ENCODE measurements at regions not wholly inside any gene's neighbourhood (a gene's known extent, or its start where the extent isn't known, plus 50 kb on each side); places are given as distances from the start of the nearest gene placed in this dataset.

DNA sequence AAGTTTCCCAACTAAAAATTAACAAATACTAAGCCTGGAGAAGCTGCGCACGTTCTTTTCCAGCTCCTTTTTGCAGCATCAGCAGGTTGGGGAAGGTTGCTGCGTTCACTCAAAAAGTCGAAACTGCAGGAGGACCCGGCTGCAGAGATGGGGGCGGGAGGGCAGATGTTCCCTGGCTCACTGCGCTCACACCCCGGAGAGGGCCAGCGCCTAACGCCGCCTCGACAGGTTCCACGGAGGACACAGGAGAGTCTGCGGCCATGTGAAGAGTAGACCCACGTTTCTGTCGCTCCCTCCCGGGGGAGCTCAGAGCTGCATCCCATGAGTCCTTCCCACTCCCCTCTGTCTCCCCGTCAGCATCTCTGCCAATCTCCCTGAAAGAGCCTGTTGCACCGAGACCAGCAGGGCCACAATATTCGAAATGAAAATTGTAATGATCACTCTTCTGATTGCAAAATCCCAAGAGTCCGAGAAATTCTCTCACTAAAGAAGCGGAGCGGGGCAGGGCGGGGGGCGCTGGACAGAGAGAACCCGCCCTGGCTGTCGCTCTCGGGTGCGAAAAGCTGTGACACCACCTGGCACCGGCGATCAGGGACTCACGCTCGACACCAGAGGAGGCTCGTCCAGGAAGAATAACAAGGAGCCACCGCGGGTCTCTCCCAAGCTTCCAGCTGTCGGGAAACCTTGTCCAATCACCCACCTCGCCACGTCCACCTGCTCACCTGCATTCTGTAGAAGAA is 131.5 kb upstream of the PFKP start:
- in situ Hi-C loops (cut with MboI; ENCODE audit: low sequenced_read_pairs) (no loop called here), dilution Hi-C loops (cut with HindIII; ENCODE audit: low sequenced_read_pairs, unreplicated experiment) (loop anchor here (25.0 kb wide), 1 partner anchor 101 kb away; no protein-coding TSS in a partner anchor), intact Hi-C loops (cut with micrococcal nuclease) (no loop called here)
- Histone ChIP-seq H2BK120ac (ENCODE audit: low read depth, low read length) (no peak overlapping the region), H3K4me3 (ENCODE audit: insufficient read depth, low read depth, low read length) (no peak overlapping the region), H3K14ac (replicated peaks; ENCODE audit: low read depth, low read length) (no peak overlapping the region), H4K91ac (ENCODE audit: insufficient read depth, low read depth, low read length) (no peak overlapping the region), H3K4me1 (ENCODE audit: control insufficient read depth, insufficient read depth, low read length) (0 out of 2 replicates have a peak, but pooled peaks cover 2% of the 10 kb centered on the region), H3K9ac (ENCODE audit: low read depth, low read length) (no peak overlapping the region), H3K79me1 (ENCODE audit: low read depth in 1 of 2, low read length in 2 of 2) (no peaks in the 10 kb centered on the region), H3K9me3 (ENCODE audit: control insufficient read depth, insufficient read depth, low read length) (no peaks in the 10 kb centered on the region), H2AFZ (replicated peaks; ENCODE audit: low read length, poor library complexity) (no peak overlapping the region), H3K27ac (ENCODE audit: insufficient read depth, low read length) (no peak overlapping the region), H3K27me3 (ENCODE audit: control insufficient read depth, insufficient read depth, low read length) (peaks cover 15% of the 10 kb centered on the region), H2BK20ac (ENCODE audit: low read depth, low read length) (no peak overlapping the region), H2AK5ac (ENCODE audit: low read depth, low read length) (no peak overlapping the region), H3K9me1 (ENCODE audit: insufficient read depth, low read length) (no peaks in the 10 kb centered on the region), H3K36me3 (ENCODE audit: control insufficient read depth, insufficient read depth, low read length) (no peaks in the 10 kb centered on the region), H2BK5ac (ENCODE audit: low read depth, low read length, poor library complexity, severe bottlenecking) (no peak overlapping the region), H3K4me2 (ENCODE audit: low read depth, low read length) (no peak overlapping the region), H2AK9ac (replicated peaks; ENCODE audit: low read depth, low read length, poor library complexity) (no peak overlapping the region), H3K56ac (ENCODE audit: extremely low read depth, insufficient read depth, low read length) (no peak overlapping the region), H3K23ac (ENCODE audit: low read depth, low read length) (no peak overlapping the region), H3K4ac (ENCODE audit: low read depth, low read length) (no peak overlapping the region), H4K5ac (ENCODE audit: low read depth, low read length) (no peak overlapping the region), H4K20me1 (ENCODE audit: insufficient read depth, low read length) (no peaks in the 10 kb centered on the region), H3K18ac (ENCODE audit: low read depth, low read length) (no peak overlapping the region), H2BK15ac (ENCODE audit: low read depth, low read length) (no peak overlapping the region), H4K8ac (ENCODE audit: low read depth in 2 of 2, low read length in 2 of 2) (no peak overlapping the region)
- CTCF ChIA-PET: interaction anchor here (0.6 to 1.0 kb wide), 2 partner anchors 107 to 1790 kb away, joined by 3 read pairs; no protein-coding TSS in a partner anchor
- POLR2A ChIA-PET (ENCODE audit: unreplicated experiment): no interaction called here
- 82% methylated on average over 20 of the region's 39 CpGs; no CpG with 5 or more reads in 1 of the 2 experiments for WGBS, 2 experiments (ENCODE audit: extremely low coverage in 2 of 2, insufficient read length in 1 of 2)
- DNase-seq (no peak), ATAC-seq (ENCODE audit: low read depth) (no peak)
- BruUV-seq (replicated peaks): no TSS peak
- TF ChIP-seq RCOR1 (IDR thresholded peaks at IDR 0.05; ENCODE audit: insufficient replicate concordance, low read length) (no peak), FOS (IDR thresholded peaks at IDR 0.05; ENCODE audit: low read depth, low read length) (no peak), MAFK (IDR thresholded peaks at IDR 0.05; ENCODE audit: low read depth, low read length) (no peak), CTCF (conservative IDR thresholded peaks at IDR 0.05; ENCODE audit: low read depth, low read length) (no peak), CEBPB (IDR thresholded peaks at IDR 0.05; ENCODE audit: low read depth, low read length) (no peak), BHLHE40 (IDR thresholded peaks at IDR 0.05; ENCODE audit: low read depth, low read length) (no peak), RAD21 (IDR thresholded peaks at IDR 0.05; ENCODE audit: low read length) (no peak), CHD1 (IDR thresholded peaks at IDR 0.05; ENCODE audit: low read depth, low read length) (no peak), NFE2L2 (IDR thresholded peaks at IDR 0.05; ENCODE audit: low read depth, low read length) (no peak), RFX5 (IDR thresholded peaks at IDR 0.05; ENCODE audit: low read depth, low read length) (no peak), POLR2A (IDR thresholded peaks at IDR 0.05; ENCODE audit: low read depth, low read length) (no peak), MAZ (IDR thresholded peaks at IDR 0.05; ENCODE audit: borderline replicate concordance, low read depth, low read length) (no peak), SMC3 (IDR thresholded peaks at IDR 0.05; ENCODE audit: low read depth, low read length) (no peak)
- TF ChIP-seq, protein P1, sequence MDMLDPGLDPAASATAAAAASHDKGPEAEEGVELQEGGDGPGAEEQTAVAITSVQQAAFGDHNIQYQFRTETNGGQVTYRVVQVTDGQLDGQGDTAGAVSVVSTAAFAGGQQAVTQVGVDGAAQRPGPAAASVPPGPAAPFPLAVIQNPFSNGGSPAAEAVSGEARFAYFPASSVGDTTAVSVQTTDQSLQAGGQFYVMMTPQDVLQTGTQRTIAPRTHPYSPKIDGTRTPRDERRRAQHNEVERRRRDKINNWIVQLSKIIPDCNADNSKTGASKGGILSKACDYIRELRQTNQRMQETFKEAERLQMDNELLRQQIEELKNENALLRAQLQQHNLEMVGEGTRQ (IDR thresholded peaks at IDR 0.05; ENCODE audit: low read depth, low read length): no peak
